ENCODE measurements at regions not wholly inside any gene's neighbourhood (a gene's known extent, or its start where the extent isn't known, plus 50 kb on each side); places are given as distances from the start of the nearest gene placed in this dataset.

GRCh38 chr4:162732876-162733275 is 433.8 kb downstream of the NAF1 start:
- Histone ChIP-seq H4K20me1 (replicated peaks in 1 of 2; ENCODE audit: control insufficient read depth in 1 of 2, insufficient read depth in 2 of 2, low read length in 2 of 2) (no peaks in the 10 kb centered on the region), H2BK15ac (ENCODE audit: low read length) (no peak overlapping the region), H3K27me3 (replicated peaks in 1 of 4; ENCODE audit: control insufficient read depth in 3 of 4, extremely low read depth in 1 of 4, insufficient read depth in 3 of 4, low read length in 3 of 4) (no peaks in the 10 kb centered on the region), H3K18ac (ENCODE audit: extremely low read depth, low read length) (no peak overlapping the region), H3K4me2 (ENCODE audit: insufficient read depth in 1 of 2, low read depth in 2 of 2, low read length in 2 of 2) (no peak overlapping the region), H3K56ac (replicated peaks; ENCODE audit: insufficient read length, low read depth, low read length) (no peak overlapping the region), H2BK20ac (ENCODE audit: low read length) (no peak overlapping the region), H3K9ac (replicated peaks in 1 of 4; ENCODE audit: extremely low read depth in 1 of 4, low read depth in 3 of 4, low read length in 3 of 4) (no peak overlapping the region), H3K14ac (ENCODE audit: insufficient read length) (no peak overlapping the region), H3K4me3 (ENCODE audit: extremely low read depth in 1 of 4, insufficient read depth in 2 of 4, low read depth in 3 of 4, low read length in 4 of 4) (no peak overlapping the region), H2AK5ac (ENCODE audit: low read depth, low read length) (no peak overlapping the region), H3K23me2 (ENCODE audit: low read depth, low read length) (no peaks in the 10 kb centered on the region), H3K36me3 (ENCODE audit: control insufficient read depth in 2 of 4, insufficient read depth in 4 of 4, low read length in 3 of 4) (no peaks in the 10 kb centered on the region), H3K9me3 (ENCODE audit: insufficient read depth in 2 of 2, low read depth in 1 of 2, low read length in 1 of 2) (no peaks in the 10 kb centered on the region), H2BK12ac (ENCODE audit: low read depth, low read length) (no peak overlapping the region), H3K79me1 (ENCODE audit: low read depth, low read length) (no peaks in the 10 kb centered on the region), H4K8ac (ENCODE audit: extremely low read depth, insufficient read depth, low read length) (no peak overlapping the region), H4K5ac (ENCODE audit: insufficient read length, low read depth, low read length) (no peak overlapping the region), H2BK120ac (replicated peaks; ENCODE audit: low read depth, low read length) (no peak overlapping the region), H3K4ac (replicated peaks; ENCODE audit: insufficient read length, low read depth, low read length) (no peak overlapping the region), H3K79me2 (ENCODE audit: control insufficient read depth in 1 of 2, insufficient read depth in 2 of 2, low read length in 2 of 2) (no peaks in the 10 kb centered on the region), H2AFZ (ENCODE audit: low read length) (peak overlapping the region; percentile 56), H3K27ac (ENCODE audit: low read depth, low read length) (no peak overlapping the region), H3K23ac (ENCODE audit: insufficient read length) (no peak overlapping the region), H4K91ac (replicated peaks; ENCODE audit: insufficient read length, low read length) (no peak overlapping the region), H3K4me1 (replicated peaks in 1 of 4; ENCODE audit: control insufficient read depth in 3 of 4, insufficient read depth in 4 of 4, low read length in 3 of 4) (no peaks in the 10 kb centered on the region), H2BK5ac (ENCODE audit: low read depth, low read length) (no peak overlapping the region)
- TF ChIP-seq JUND (IDR thresholded peaks at IDR 0.05; ENCODE audit: low read length) = no peak
- no peak for TF ChIP-seq RAD21 (IDR thresholded peaks at IDR 0.05 in 1 of 2, conservative IDR thresholded peaks at IDR 0.05 in 1 of 2; ENCODE audit: low read depth in 2 of 2, low read length in 2 of 2)
- no peak for TF ChIP-seq CHD1 (IDR thresholded peaks at IDR 0.05; ENCODE audit: low read depth, low read length)
- no peak for TF ChIP-seq MAX (IDR thresholded peaks at IDR 0.05)
- TF ChIP-seq EP300 (IDR thresholded peaks at IDR 0.05; ENCODE audit: borderline replicate concordance in 1 of 2, low read depth in 2 of 2, low read length in 2 of 2) = no peak
- DNase-seq (ENCODE audit: low read depth in 1 of 2, low spot score in 2 of 2) (no peak), FAIRE-seq (no peak)
- WGBS, 2 experiments (ENCODE audit: extremely low coverage in 1 of 2, insufficient coverage in 1 of 2, insufficient read length in 1 of 2, insufficient replicate concordance in 2 of 2, low coverage in 1 of 2, low lambda C conversion rate in 2 of 2, missing lambda C conversion rate in 1 of 2) = 81% methylated on average over 6 of the region's 6 CpGs; no CpG with 5 or more reads in 1 of the 2 experiments
- POLR2A ChIA-PET (ENCODE audit: partially characterized antibody) = no interaction called here
- CTCF ChIA-PET (ENCODE audit: partially characterized antibody) = no interaction called here

Measured in H1 (cell line).